HL-60/S4 treated with retinoic acid at 250 ng/mL for 4 days and 3 days (cell line): ENCODE measurements at regions not wholly inside any gene's neighbourhood (a gene's known extent, or its start where the extent isn't known, plus 50 kb on each side); places are given as distances from the start of the nearest gene placed in this dataset.

Experiments
- in situ Hi-C: fragments of 300-500 bp; cut with MboI; formaldehyde crosslinking; loops from 2 replicates; pipeline ENCODE4 v1.7.0; 2022; ENCODE audit warnings: low sequenced_read_pairs

DNA sequence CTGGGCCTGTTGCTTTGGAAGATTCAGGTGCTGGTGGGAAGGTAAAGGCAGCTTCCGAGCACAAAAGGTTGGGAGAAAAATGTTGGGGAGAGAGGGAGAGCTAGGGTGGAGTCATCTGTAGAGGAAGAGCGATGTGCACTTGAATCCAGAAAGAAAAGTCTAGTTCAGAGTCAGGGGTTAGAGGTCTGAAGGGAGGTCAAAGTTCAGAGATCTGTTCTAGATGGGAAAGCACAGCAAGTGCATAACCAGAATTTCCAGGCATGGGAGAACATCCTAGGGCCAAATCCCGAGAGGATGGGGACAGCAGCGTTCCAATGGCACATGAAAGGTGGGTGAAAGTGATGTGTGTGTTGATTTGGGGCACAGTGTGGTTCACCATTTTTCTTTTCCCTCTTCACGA lies 51.5 kb upstream of the MKLN1 start:
- in situ Hi-C loops, result no loop called here

GRCh38 chr7:131276748-131277147 lies 50.9 kb upstream of the MKLN1 start:
- in situ Hi-C loops, result no loop called here
